Right hindlimb (tissue), 1 donor: ENCODE measurements at regions not wholly inside any gene's neighbourhood (a gene's known extent, or its start where the extent isn't known, plus 50 kb on each side); places are given as distances from the start of the nearest gene placed in this dataset.

Experiments used
- DNase-seq: peaks from one replicate; pipeline ENCODE4 v3.0.0-alpha.2; 2018

- DNase-seq: no peak
Observed at GRCh38 chr1:63042278-63042677, 258.3 kb downstream of the ATG4C start.

GRCh38 chr1:63046539-63046938 lies 262.6 kb downstream of the ATG4C start:
- no peak for DNase-seq

GRCh38 chr1:63049135-63049534 lies 265.2 kb downstream of the ATG4C start:
- no peak for DNase-seq

- no peak for DNase-seq
Observed at GRCh38 chr1:63051356-63051755, 267.4 kb downstream of the ATG4C start.

- no peak for DNase-seq
Observed at GRCh38 chr1:63051886-63052285, 268.0 kb downstream of the ATG4C start.

- DNase-seq: no peak
Observed at GRCh38 chr1:63054184-63054583, 268.2 kb upstream of the FOXD3 start.

- DNase-seq: no peak
Observed at GRCh38 chr1:63063367-63063766, 259.0 kb upstream of the FOXD3 start.

GRCh38 chr1:63064135-63064534 lies 258.2 kb upstream of the FOXD3 start:
- DNase-seq: no peak

GRCh38 chr1:63068626-63069025 lies 253.7 kb upstream of the FOXD3 start:
- no peak for DNase-seq

- no peak for DNase-seq
Observed at GRCh38 chr1:63069214-63069613, 253.2 kb upstream of the FOXD3 start.

GRCh38 chr1:63073309-63074306 lies 248.8 kb upstream of the FOXD3 start:
- DNase-seq: no peak

GRCh38 chr1:63074321-63074720 lies 248.0 kb upstream of the FOXD3 start:
- no peak for DNase-seq

GRCh38 chr1:63082766-63083165 lies 239.6 kb upstream of the FOXD3 start:
- DNase-seq: no peak

- DNase-seq: no peak
Observed at GRCh38 chr1:63087966-63088365, 234.4 kb upstream of the FOXD3 start.

- DNase-seq: no peak
Observed at GRCh38 chr1:63099188-63099587, 223.2 kb upstream of the FOXD3 start.

- no peak for DNase-seq
Observed at GRCh38 chr1:63101336-63101735, 221.0 kb upstream of the FOXD3 start.

GRCh38 chr1:63103682-63104081 lies 218.7 kb upstream of the FOXD3 start:
- DNase-seq: no peak

- DNase-seq: no peak
Observed at GRCh38 chr1:63107066-63107465, 215.3 kb upstream of the FOXD3 start.

- DNase-seq: no peak
Observed at GRCh38 chr1:63108206-63108605, 214.2 kb upstream of the FOXD3 start.

- DNase-seq: no peak
Observed at GRCh38 chr1:63112155-63112900, 210.0 kb upstream of the FOXD3 start.

- DNase-seq: no peak
Observed at GRCh38 chr1:63115527-63115926, 206.8 kb upstream of the FOXD3 start.

- no peak for DNase-seq
Observed at GRCh38 chr1:63116016-63116415, 206.4 kb upstream of the FOXD3 start.

- no peak for DNase-seq
Observed at GRCh38 chr1:63119575-63120155, 202.7 kb upstream of the FOXD3 start.

- no peak for DNase-seq
Observed at GRCh38 chr1:63122079-63122478, 200.3 kb upstream of the FOXD3 start.
